Kidney glomerular epithelial cell (primary cell): ENCODE measurements at regions not wholly inside any gene's neighbourhood (a gene's known extent, or its start where the extent isn't known, plus 50 kb on each side); places are given as distances from the start of the nearest gene placed in this dataset.

Source experiments
- DNase-seq: peaks from one replicate; lab custom pipeline; 2025; lab: John Stamatoyannopoulos, UW

DNA sequence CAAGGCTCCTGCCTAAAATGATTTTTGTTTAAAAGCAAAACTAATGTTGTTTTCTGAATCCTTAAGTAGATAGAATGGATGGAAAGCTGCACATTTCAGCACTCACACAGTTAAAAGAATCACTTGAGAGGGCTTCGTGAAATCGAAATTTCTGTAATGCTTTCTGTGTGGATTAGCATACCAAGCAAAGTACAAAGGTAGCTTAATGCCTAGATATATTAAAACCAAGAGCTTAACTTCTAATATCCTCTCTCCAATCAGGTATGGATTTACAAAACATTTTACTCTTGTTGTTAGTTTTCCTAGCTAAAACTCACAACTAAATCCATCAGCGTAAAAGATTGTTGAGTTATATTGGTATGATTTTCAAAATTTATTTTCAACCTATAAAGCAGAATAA is 378.8 kb upstream of the PRMT6 start:
- no peak for DNase-seq

- no peak for DNase-seq
Observed at GRCh38 chr1:106678279-106679050, 378.0 kb upstream of the PRMT6 start.

DNA sequence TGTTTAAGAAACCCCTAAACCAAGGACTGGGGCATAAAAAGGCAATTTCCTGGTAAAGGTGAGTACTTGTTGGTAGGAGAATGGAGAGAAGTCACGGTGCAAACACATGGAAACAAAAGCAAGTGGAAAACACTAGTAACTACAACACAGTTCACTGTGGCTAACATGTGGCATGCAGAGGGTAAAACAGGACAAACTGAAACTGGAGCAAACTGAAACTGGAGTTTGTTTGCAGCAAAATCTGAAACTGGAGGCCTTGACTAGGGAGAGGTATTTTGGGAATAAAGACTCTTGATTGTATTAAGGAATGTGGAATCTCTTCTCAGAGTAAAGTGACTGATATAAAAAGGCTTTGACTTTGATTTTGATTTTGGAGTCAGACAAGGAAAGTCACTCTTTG is 376.3 kb upstream of the PRMT6 start:
- no peak for DNase-seq

GRCh38 chr1:106680776-106681344 is 375.6 kb upstream of the PRMT6 start:
- no peak for DNase-seq

GRCh38 chr1:106681939-106682522 is 374.4 kb upstream of the PRMT6 start:
- no peak for DNase-seq

GRCh38 chr1:106688446-106688845 is 368.0 kb upstream of the PRMT6 start:
- no peak for DNase-seq

DNA sequence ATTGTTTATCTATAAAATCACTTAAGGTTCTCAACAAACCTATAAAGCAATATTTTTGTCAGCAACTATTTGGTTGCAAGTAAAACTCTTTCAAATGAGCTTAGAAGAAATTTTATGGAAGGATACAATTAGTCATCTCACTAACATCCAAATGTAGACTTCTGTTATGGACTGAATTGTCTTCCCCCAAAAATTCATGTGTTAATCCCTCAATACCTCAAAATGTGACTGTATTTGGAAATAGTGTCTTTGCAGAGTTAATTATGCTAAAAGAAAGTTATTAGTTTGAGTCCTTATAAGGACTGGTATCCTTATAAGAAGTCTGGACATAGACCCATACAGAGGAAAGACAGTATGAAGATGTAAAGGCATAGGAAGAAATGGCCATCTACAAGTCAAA is 357.8 kb upstream of the PRMT6 start:
- no peak for DNase-seq

- no peak for DNase-seq
Observed at GRCh38 chr1:106699433-106699832, 357.0 kb upstream of the PRMT6 start.

DNA sequence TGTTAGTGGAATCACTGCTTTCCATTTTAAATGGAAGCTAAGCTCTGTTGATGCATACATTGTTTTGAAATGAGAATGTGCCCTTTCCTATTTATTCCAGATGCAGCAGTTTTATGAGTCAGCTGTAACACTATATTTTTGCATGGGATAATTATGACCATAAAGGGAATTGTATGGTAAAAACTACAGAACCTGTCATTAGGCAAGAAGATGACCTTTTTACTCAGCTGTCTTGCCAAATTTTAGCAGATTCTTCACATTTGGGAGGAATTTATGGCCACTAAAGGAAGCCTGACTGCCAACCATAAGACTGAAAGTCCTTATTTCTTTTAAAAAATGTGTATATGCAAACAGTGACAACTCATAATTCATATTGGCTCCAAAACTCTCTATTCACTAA is 356.3 kb upstream of the PRMT6 start:
- no peak for DNase-seq

- DNase-seq = no peak
Observed at GRCh38 chr1:106705971-106706370, 350.5 kb upstream of the PRMT6 start.

DNA sequence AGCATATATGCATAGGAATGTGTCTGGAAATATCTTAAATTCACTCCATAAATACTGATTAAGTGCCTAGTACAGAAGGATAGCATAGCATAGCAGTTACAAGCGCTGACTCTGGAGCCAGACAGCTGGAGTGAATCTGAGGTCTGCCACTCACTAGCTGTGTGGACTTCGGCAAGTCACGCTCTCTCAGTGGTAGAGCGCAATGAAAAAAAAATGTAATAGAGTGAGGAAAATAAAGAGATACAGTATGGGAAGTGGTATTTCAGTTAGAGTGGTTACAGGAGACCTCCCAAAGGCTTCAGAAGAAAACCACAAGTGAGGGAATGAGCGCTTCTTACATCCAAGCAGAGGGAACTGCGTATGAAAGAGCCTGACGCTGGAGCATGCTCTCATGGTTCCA is 338.9 kb upstream of the PRMT6 start:
- no peak for DNase-seq

DNA sequence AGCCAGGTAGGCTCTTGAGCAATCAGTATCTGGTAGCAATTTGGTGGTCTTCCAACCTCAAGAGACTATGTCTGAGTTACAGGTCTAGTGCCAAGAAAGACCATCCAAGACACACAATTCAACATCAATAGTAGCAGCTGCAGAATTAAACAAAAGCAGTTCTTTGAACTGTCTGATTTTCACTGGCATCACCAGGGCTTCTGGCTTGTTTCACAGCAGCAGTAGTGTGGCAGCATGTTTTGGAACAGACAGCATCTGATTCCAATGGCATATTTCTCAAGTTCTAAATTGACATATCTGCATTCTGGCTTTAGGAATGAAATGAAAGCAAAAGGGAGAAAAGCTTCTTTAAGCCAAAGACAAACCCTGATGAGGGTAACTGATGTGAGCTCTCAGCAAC is 334.7 kb upstream of the PRMT6 start:
- DNase-seq = no peak

GRCh38 chr1:106722466-106722865 is 334.0 kb upstream of the PRMT6 start:
- DNase-seq = no peak

DNA sequence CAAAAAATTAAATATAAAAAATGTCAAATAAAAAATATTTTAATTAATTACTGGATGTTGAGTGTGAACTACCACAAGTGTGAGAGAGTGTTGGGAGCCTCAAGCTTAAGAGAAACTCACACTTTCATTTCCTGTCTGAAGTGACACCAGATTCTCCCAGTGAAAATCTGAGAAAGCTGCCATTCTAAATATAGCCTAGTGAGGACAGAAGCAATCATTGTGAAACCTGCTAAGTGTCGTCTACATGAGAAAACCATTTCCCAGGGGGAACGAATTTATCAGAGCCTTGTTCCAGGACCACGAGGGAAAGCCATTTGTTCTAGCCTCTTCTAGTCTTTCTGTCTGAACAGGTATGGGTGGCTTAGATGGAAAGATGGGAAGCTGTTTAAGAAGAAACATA is 329.3 kb upstream of the PRMT6 start:
- DNase-seq = no peak

- peak; percentile 63 for DNase-seq
Observed at GRCh38 chr1:106746448-106747085, 309.9 kb upstream of the PRMT6 start.

GRCh38 chr1:106747232-106747631 is 309.2 kb upstream of the PRMT6 start:
- no peak for DNase-seq

- no peak for DNase-seq
Observed at GRCh38 chr1:106747791-106748190, 308.7 kb upstream of the PRMT6 start.

DNA sequence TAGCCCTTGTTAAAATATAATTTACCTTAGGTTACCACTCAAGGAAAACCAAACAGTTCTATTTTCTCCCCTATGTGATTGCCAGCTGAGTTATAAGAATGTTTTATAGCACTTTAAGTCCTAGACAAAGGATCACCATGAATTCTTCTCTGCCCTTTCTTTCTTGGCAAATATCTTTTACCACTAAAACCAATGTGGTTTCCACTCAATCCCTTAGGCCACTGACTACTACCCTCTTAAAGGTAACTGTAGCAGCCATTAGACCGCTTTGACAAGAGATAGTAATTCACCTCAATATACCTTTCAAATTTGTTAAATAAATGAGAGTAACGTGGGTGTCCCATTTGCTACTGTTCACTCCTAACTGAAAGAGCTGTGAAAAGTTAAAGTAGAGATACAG is 307.9 kb upstream of the PRMT6 start:
- no peak for DNase-seq

GRCh38 chr1:106749491-106749890 is 307.0 kb upstream of the PRMT6 start:
- no peak for DNase-seq

GRCh38 chr1:106749906-106750305 is 306.6 kb upstream of the PRMT6 start:
- no peak for DNase-seq

GRCh38 chr1:106751002-106751401 is 305.5 kb upstream of the PRMT6 start:
- DNase-seq = no peak

- peak; percentile 26 for DNase-seq
Observed at GRCh38 chr1:106753066-106753465, 303.4 kb upstream of the PRMT6 start.

DNA sequence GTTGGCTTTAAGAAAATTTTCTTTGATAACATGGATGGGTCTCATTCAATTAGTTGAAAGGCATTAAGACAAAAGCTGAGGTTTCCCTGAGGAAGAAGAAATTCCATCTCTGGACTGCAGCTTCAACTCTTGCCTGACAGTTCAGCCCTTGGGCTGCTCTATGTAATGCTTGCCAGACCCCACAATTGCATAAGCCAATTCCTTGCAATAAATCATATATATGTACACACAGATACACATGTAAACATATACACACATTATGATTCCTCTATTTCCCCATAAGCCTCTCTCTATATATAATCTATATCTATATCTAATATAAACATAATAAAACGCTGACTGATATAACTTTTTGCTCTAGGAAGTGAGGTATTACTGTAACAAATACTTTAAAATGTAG is 301.5 kb upstream of the PRMT6 start:
- no peak for DNase-seq
